Sigmoid colon (tissue), 4 donors: ENCODE measurements at regions not wholly inside any gene's neighbourhood (a gene's known extent, or its start where the extent isn't known, plus 50 kb on each side); places are given as distances from the start of the nearest gene placed in this dataset.

Experiments used
- EP300 ChIP-seq, 4 donors: sonication (generic); formaldehyde crosslinking; IDR thresholded peaks; one replicate each; pipeline ENCODE4 v1.6.1; 2017; ENCODE audit warnings: antibody characterized with exemption in 4 of 4
- POLR2A ChIP-seq, 2 donors: fragments of 450-650 bp; IDR thresholded peaks; one replicate each; pipeline ENCODE4 v1.6.1; 2016; ENCODE audit warnings: antibody characterized with exemption in 2 of 2, mild to moderate bottlenecking in 2 of 2, moderate library complexity in 2 of 2
- POLR2AphosphoS5 ChIP-seq, 4 donors: sonication (generic); formaldehyde crosslinking; IDR thresholded peaks; one replicate each; pipeline ENCODE4 v1.6.1; 2017; ENCODE audit warnings: antibody characterized with exemption in 4 of 4
- TF ChIP-seq, protein P1 (sequence below), 4 experiments: fragments of 450-650 bp in 3 of 4; fragments of 200-600 bp in 1 of 4; IDR thresholded peaks; one replicate each; pipeline ENCODE4 v1.5.1; 2016 to 2019; ENCODE audit warnings: antibody characterized with exemption in 4 of 4, mild to moderate bottlenecking in 3 of 4, moderate library complexity in 2 of 4

DNA sequence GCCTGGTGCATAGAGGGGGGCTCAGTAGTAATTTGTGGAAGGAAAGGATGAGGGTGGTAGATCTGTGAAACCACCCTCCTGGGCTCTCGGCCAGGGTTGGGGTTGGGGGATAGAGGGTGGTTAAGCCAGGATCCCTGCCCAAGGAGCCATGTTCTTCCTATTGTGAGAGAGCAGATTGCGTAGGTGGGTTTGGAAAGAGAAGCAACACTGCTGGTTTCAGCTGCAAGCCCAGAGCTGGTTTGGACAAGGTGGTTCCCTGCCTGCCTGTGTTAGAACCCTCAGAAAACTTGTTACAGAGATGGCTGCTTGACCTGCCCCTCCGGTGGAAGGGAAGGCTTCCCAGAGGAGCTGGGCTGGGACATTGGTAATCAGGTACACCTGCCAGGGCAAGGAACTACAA, 131.2 kb upstream of the HAND1 start:
- TF ChIP-seq, protein P1, sequence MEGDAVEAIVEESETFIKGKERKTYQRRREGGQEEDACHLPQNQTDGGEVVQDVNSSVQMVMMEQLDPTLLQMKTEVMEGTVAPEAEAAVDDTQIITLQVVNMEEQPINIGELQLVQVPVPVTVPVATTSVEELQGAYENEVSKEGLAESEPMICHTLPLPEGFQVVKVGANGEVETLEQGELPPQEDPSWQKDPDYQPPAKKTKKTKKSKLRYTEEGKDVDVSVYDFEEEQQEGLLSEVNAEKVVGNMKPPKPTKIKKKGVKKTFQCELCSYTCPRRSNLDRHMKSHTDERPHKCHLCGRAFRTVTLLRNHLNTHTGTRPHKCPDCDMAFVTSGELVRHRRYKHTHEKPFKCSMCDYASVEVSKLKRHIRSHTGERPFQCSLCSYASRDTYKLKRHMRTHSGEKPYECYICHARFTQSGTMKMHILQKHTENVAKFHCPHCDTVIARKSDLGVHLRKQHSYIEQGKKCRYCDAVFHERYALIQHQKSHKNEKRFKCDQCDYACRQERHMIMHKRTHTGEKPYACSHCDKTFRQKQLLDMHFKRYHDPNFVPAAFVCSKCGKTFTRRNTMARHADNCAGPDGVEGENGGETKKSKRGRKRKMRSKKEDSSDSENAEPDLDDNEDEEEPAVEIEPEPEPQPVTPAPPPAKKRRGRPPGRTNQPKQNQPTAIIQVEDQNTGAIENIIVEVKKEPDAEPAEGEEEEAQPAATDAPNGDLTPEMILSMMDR (IDR thresholded peaks at IDR 0.05) = no peak
- TF ChIP-seq POLR2AphosphoS5 (IDR thresholded peaks at IDR 0.05) = no peak
- no peak for TF ChIP-seq POLR2A (IDR thresholded peaks at IDR 0.05)
- no peak for TF ChIP-seq EP300 (IDR thresholded peaks at IDR 0.05)
